Fibroblast of mammary gland (primary cell): ENCODE measurements at regions not wholly inside any gene's neighbourhood (a gene's known extent, or its start where the extent isn't known, plus 50 kb on each side); places are given as distances from the start of the nearest gene placed in this dataset.

Experiments
- DNase-seq: peaks from one replicate; pipeline ENCODE4 v3.0.0-alpha.2; 2010; ENCODE audit warnings: low read depth
- H3K4me3 ChIP-seq: 2 replicates; pipeline ENCODE4 v1.5.1; 2011; ENCODE audit warnings: low read depth, mild to moderate bottlenecking, low read length, moderate library complexity; ENCODE audit not compliant: control insufficient read depth
- TF ChIP-seq, protein P1 (sequence below): conservative IDR thresholded peaks from 2 replicates; pipeline ENCODE4 v1.5.1; 2011; ENCODE audit warnings: low read depth, low read length, inconsistent platforms; ENCODE audit not compliant: control insufficient read depth, insufficient read depth

DNA sequence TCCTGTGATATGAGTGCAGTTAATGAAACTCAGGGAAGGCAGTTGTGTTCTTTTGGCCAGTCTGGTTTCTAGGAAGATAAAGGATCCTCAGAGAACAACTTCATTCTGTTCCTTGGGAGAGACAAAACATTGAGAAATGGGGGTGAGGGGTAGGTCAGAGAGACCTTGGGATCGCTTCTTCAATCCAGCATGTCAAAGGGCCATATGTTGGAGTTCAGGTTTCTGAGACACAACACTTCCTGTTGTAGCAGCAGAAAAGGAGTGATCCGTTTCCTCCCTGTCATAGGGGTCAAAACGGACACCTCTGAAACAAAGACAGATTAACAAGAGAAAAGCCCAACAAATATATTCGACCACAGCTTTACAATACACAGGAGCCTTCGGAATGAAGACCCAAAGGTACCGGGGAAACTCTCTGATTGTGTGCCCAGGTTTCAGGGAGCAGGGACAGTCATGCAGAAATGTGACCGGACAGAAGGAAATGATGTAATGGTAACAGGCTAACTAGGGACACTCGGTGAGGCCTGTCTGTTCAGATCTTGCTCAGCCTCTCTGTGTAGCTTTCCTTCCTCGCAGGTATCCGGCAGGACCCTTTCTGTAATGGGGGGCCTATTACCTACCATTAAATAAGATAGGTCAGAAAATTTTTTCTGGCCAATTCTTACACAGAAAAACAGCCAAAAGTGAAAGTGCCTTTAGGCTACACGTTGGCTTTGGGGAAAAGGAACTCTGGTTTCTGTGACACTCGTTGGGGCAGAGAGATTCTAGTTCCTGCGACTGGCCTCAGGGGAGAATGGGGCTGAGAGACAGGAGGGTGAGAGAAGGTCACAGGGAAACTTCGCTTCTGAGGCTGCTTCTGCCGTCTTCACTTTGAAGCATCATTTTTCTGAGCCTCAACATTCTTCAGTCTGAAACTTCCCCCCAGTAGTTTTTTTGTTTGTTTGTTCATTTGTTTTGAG, 103.3 kb upstream of the TLR3 start:
- no peak overlapping the region for H3K4me3 ChIP-seq
- no peak for DNase-seq
- TF ChIP-seq, protein P1, sequence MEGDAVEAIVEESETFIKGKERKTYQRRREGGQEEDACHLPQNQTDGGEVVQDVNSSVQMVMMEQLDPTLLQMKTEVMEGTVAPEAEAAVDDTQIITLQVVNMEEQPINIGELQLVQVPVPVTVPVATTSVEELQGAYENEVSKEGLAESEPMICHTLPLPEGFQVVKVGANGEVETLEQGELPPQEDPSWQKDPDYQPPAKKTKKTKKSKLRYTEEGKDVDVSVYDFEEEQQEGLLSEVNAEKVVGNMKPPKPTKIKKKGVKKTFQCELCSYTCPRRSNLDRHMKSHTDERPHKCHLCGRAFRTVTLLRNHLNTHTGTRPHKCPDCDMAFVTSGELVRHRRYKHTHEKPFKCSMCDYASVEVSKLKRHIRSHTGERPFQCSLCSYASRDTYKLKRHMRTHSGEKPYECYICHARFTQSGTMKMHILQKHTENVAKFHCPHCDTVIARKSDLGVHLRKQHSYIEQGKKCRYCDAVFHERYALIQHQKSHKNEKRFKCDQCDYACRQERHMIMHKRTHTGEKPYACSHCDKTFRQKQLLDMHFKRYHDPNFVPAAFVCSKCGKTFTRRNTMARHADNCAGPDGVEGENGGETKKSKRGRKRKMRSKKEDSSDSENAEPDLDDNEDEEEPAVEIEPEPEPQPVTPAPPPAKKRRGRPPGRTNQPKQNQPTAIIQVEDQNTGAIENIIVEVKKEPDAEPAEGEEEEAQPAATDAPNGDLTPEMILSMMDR, result no peak

DNA sequence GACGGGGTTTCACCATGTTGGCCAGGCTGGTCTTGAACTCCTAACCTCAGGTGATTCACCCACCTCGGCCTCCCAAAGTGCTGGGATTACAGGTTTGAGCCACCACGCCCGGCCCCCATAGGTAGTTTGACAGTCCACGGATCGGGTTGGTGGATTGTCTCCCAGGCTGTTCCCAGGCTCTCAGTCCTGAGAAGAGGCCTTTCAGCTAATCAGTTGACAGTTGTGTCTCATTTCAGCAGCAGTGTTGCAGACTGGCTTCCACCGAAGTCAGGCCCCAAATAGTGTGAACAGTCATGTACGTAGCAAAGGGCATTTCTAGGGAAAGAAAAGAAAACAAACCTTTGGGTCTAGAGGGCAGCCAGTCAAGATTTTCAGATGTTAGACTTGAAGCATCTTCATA, 102.4 kb upstream of the TLR3 start:
- TF ChIP-seq, protein P1, result no peak
- no peak overlapping the region for H3K4me3 ChIP-seq
- DNase-seq, result no peak

DNA sequence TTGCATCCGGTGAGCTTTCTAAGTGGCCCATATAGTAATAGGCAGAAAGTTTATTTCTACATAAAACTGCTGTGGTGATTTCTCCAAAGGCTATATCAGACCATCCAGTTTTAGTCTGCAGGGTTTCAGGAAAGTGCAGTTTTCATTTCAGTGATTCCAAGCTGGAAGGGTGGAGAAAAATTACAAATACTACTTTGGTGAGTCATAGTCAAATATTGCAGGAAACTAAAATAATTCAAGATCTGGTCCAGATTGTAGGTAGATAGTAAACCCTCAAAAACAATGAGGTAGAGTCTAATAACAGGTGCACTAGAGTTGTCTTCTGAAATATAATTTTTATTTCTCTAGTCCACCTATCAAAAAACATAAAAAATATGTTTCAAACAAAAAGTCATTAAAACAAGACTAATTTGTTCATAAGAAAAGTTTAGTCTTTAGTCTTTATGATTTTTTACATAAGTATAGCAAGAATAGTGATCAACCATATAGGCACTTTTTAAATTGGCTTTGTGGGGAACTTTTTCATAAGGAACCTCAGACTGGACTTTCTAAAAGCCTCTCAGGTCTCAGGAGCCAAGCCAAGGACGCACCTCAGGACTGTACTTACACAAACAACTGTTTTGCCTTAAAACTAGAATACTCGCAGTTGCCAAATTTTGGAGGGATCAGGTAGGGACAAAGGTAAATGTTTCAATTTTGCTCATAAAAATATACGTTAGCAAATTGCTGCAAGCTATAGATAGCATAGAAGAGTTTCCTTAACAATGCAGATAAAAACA, 101.8 kb upstream of the TLR3 start:
- DNase-seq, result no peak
- no peak overlapping the region for H3K4me3 ChIP-seq
- TF ChIP-seq, protein P1, result no peak

DNA sequence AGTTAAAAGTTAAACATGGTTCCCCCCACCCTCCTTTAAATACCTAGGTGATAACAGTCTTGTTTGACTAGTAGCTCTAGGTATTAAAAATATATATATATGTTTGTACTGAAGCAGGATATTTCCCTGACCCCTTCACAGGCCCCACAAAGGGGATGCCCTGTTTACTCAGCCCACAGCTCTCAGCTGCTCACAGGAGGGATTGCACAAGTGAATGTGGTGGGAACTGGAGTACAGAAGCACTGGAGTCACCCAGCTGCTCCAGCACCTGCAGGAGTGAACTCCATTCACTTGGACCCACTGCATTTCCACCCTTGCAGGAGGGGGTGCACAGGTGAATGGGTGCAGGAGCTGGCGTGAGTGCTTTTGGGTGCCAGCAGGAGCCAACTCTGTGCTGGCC, 99.3 kb upstream of the TLR3 start:
- TF ChIP-seq, protein P1, result no peak
- H3K4me3 ChIP-seq, result no peak overlapping the region
- no peak for DNase-seq

DNA sequence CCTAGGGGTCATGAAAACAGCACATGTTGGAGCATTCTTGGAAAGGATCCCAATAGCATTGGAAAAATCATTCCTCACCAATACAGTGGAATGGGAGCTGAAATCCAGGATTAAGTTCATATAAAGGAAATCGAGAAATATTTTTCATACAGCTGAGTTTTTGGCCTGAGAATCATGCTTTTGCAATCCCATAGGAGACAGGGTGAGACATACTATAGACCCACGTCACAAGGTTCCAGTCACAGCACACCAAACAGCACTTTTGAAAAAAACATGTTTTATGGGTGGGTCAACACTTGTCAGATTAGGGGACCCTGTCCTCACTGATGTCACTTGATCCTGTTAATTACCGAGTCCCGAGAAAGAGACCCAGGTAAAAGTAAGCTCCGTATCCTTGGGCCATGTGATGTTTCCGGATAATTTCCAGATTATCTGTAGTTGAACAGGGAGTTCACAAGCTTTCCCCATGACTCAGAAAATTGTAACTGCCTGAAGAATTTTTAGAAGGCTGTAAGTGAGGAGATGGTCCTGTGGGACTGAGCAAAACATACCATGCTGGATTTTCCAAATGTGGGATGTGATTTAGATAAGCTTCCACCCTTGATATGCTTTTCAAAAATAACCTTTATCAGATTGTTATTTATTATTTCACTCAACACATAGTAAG, 80.9 kb upstream of the TLR3 start:
- TF ChIP-seq, protein P1, result no peak
- H3K4me3 ChIP-seq, result no peak overlapping the region
- DNase-seq, result peak; percentile 77

DNA sequence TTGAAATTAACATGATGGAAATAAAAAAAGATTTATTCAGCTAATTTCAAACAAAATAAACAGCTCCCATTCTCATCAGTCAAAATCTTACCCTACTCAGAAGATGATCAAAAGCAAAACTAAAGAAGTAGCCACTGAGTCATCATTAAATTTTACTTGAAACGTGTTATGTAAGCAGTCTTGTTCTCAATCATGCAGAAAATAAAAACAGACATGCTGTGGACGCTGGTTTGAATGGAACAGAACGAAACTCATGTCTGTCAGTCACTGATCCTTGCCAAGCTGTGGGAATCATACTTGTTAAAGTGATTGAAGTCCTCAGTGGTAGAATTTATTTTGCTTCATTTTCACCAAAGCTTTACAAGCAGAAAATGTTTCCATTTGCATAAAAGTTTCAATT, 77.2 kb upstream of the TLR3 start:
- TF ChIP-seq, protein P1, result no peak
- DNase-seq, result no peak
- no peak overlapping the region for H3K4me3 ChIP-seq
